ENCODE measurements at regions not wholly inside any gene's neighbourhood (a gene's known extent, or its start where the extent isn't known, plus 50 kb on each side); places are given as distances from the start of the nearest gene placed in this dataset.
"Not testable (repeated sequence)": the region's sequence is repeated elsewhere in the genome, so short reads cannot be mapped to it uniquely, and the experiment has no call there.

DNA sequence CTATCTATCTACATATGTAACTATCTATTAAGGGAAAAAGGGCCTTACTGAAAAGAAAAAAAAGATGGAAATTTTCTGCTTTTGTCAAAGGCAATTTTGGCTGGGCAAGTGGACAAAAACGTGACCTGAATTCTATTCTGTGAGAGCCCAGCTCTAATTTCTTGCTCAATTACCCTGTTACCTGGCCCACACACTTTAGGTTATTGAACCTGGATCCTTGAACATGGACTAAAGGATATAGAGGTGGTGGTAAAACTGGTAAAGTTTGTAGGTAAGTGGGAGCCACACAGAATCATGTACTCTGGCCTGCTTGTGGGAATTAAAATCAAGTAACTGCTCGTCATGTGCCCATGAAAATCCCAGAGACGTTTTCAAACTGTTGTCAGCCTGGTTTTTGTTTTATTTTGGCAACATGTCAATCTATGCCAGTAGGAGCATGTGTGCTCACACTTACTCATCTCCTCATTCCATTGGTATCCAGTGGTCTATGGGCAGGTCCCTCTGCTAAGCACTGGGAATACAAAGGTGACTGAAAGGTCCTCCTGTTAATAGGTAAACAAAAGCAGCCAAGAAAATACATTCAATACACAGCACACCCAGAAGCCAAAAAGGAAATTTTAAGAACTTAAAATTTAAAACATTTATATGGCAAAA is 113.7 kb upstream of the WARS2 start:
- Histone ChIP-seq H3K36me3 (ENCODE audit: control insufficient read depth in 4 of 4, insufficient read depth in 3 of 4, low read depth in 1 of 4, low read length in 3 of 4) (no peaks in the 10 kb centered on the region), H3K9me3 (ENCODE audit: control insufficient read depth in 4 of 4, low read length in 3 of 4) (no peaks in the 10 kb centered on the region), H3K4me3 (ENCODE audit: low read depth in 1 of 3, low read length in 3 of 3) (no peak overlapping the region), H3K9ac (ENCODE audit: low read depth in 1 of 2, low read length in 2 of 2) (no peak overlapping the region), H3K27ac (ENCODE audit: low read depth in 1 of 2, low read length in 2 of 2) (no peak overlapping the region), H3K4me1 (ENCODE audit: control insufficient read depth in 4 of 4, insufficient read depth in 4 of 4, low read length in 3 of 4) (peaks cover 0 to 4% (median 0%) of the 10 kb centered on the region in 4 donors), H3K27me3 (ENCODE audit: control insufficient read depth in 4 of 4, insufficient read depth in 4 of 4, low read length in 3 of 4) (no peaks in the 10 kb centered on the region)
- DNase-seq (ENCODE audit: low spot score): no peak
- TF ChIP-seq RXRA (IDR thresholded peaks at IDR 0.05): peak; percentile 67 to 75
- TF ChIP-seq HNF4A (conservative IDR thresholded peaks at IDR 0.05): peak; percentile 34 to 36
- TF ChIP-seq YY1 (IDR thresholded peaks at IDR 0.05): no peak
- 62% methylated on average over 3 of the region's 3 CpGs for WGBS

DNA sequence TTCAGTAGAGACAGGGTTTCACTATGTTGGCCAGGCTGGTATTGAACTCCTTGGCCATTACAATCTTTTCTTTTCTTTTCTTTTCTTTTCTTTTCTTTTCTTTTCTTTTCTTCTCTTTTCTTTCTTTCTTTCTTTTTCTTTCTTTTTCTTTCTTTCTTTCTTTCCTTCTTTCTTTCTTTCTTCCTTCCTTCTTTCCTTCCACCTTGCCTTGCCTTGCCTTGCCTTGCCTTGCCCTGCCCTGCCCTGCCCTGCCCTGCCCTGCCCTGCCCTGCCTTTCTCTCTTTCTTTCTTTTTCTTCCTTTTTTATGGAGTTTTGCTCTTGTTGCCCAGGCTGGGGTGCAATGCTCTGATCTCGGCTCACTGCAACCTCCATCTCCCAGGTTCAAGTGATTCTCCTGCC is 112.5 kb upstream of the HAO2 start:
- not testable (repeated sequence) for H3K27ac ChIP-seq (ENCODE audit: low read depth in 1 of 2, low read length in 2 of 2); H3K36me3 ChIP-seq (ENCODE audit: control insufficient read depth in 4 of 4, insufficient read depth in 3 of 4, low read depth in 1 of 4, low read length in 3 of 4); DNase-seq (ENCODE audit: low spot score); H3K9ac ChIP-seq (ENCODE audit: low read depth in 1 of 2, low read length in 2 of 2); H3K27me3 ChIP-seq (ENCODE audit: control insufficient read depth in 4 of 4, insufficient read depth in 4 of 4, low read length in 3 of 4); H3K4me3 ChIP-seq (ENCODE audit: low read depth in 1 of 3, low read length in 3 of 3); H3K4me1 ChIP-seq (ENCODE audit: control insufficient read depth in 4 of 4, insufficient read depth in 4 of 4, low read length in 3 of 4); H3K9me3 ChIP-seq (ENCODE audit: control insufficient read depth in 4 of 4, low read length in 3 of 4)
- 100% methylated on average over 1 of the region's 1 CpG for WGBS

DNA sequence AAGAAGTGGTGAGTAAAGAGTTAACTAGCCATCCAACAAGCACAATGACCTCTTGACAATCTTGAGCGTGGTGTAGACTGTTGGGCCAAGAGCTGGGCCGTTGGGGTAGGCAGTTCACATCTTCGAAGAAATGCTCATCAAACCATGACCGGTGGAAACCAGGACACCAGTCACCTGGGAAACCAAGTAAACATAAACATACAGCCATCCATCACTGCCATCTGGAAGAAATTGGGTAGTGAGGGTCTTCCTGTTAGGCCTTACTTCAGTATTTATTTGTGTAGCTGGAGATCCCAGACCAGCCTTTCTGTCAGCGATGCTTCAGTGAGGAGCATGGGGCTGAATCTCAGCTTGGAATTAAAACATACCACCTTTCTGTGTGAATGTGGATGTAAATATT is 108.1 kb upstream of the HAO2 start:
- no peak for DNase-seq (ENCODE audit: low spot score)
- Histone ChIP-seq H3K9me3 (ENCODE audit: control insufficient read depth in 4 of 4, low read length in 3 of 4) (no peaks in the 10 kb centered on the region), H3K27me3 (ENCODE audit: control insufficient read depth in 4 of 4, insufficient read depth in 4 of 4, low read length in 3 of 4) (no peaks in the 10 kb centered on the region), H3K9ac (ENCODE audit: low read depth in 1 of 2, low read length in 2 of 2) (no peak overlapping the region), H3K27ac (ENCODE audit: low read depth in 1 of 2, low read length in 2 of 2) (no peak overlapping the region), H3K4me1 (ENCODE audit: control insufficient read depth in 4 of 4, insufficient read depth in 4 of 4, low read length in 3 of 4) (no peaks in the 10 kb centered on the region), H3K4me3 (ENCODE audit: low read depth in 1 of 3, low read length in 3 of 3) (no peak overlapping the region), H3K36me3 (ENCODE audit: control insufficient read depth in 4 of 4, insufficient read depth in 3 of 4, low read depth in 1 of 4, low read length in 3 of 4) (peaks cover 0 to 10% (median 7%) of the 10 kb centered on the region in 4 donors)
- TF ChIP-seq, protein P1, sequence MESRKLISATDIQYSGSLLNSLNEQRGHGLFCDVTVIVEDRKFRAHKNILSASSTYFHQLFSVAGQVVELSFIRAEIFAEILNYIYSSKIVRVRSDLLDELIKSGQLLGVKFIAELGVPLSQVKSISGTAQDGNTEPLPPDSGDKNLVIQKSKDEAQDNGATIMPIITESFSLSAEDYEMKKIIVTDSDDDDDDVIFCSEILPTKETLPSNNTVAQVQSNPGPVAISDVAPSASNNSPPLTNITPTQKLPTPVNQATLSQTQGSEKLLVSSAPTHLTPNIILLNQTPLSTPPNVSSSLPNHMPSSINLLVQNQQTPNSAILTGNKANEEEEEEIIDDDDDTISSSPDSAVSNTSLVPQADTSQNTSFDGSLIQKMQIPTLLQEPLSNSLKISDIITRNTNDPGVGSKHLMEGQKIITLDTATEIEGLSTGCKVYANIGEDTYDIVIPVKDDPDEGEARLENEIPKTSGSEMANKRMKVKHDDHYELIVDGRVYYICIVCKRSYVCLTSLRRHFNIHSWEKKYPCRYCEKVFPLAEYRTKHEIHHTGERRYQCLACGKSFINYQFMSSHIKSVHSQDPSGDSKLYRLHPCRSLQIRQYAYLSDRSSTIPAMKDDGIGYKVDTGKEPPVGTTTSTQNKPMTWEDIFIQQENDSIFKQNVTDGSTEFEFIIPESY (IDR thresholded peaks at IDR 0.05): no peak
- TF ChIP-seq HNF4G (IDR thresholded peaks at IDR 0.05) (no peak), FOXA2 (IDR thresholded peaks at IDR 0.05) (no peak), TAF1 (conservative IDR thresholded peaks at IDR 0.05) (no peak), EGR1 (IDR thresholded peaks at IDR 0.05; ENCODE audit: low read depth in 2 of 2) (no peak), SP1 (IDR thresholded peaks at IDR 0.05) (no peak), HNF4A (conservative IDR thresholded peaks at IDR 0.05) (no peak), YY1 (IDR thresholded peaks at IDR 0.05) (no peak), JUND (IDR thresholded peaks at IDR 0.05) (no peak), RXRA (IDR thresholded peaks at IDR 0.05) (no peak), RAD21 (IDR thresholded peaks at IDR 0.05) (no peak), GABPA (IDR thresholded peaks at IDR 0.05 in 1 of 2, conservative IDR thresholded peaks at IDR 0.05 in 1 of 2) (no peak), NR2F2 (IDR thresholded peaks at IDR 0.05) (no peak), FOXA1 (IDR thresholded peaks at IDR 0.05) (no peak)
- TF ChIP-seq, protein P2, sequence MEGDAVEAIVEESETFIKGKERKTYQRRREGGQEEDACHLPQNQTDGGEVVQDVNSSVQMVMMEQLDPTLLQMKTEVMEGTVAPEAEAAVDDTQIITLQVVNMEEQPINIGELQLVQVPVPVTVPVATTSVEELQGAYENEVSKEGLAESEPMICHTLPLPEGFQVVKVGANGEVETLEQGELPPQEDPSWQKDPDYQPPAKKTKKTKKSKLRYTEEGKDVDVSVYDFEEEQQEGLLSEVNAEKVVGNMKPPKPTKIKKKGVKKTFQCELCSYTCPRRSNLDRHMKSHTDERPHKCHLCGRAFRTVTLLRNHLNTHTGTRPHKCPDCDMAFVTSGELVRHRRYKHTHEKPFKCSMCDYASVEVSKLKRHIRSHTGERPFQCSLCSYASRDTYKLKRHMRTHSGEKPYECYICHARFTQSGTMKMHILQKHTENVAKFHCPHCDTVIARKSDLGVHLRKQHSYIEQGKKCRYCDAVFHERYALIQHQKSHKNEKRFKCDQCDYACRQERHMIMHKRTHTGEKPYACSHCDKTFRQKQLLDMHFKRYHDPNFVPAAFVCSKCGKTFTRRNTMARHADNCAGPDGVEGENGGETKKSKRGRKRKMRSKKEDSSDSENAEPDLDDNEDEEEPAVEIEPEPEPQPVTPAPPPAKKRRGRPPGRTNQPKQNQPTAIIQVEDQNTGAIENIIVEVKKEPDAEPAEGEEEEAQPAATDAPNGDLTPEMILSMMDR (IDR thresholded peaks at IDR 0.05; ENCODE audit: low read depth, low read length, missing input control): no peak
- TF ChIP-seq, protein P3, sequence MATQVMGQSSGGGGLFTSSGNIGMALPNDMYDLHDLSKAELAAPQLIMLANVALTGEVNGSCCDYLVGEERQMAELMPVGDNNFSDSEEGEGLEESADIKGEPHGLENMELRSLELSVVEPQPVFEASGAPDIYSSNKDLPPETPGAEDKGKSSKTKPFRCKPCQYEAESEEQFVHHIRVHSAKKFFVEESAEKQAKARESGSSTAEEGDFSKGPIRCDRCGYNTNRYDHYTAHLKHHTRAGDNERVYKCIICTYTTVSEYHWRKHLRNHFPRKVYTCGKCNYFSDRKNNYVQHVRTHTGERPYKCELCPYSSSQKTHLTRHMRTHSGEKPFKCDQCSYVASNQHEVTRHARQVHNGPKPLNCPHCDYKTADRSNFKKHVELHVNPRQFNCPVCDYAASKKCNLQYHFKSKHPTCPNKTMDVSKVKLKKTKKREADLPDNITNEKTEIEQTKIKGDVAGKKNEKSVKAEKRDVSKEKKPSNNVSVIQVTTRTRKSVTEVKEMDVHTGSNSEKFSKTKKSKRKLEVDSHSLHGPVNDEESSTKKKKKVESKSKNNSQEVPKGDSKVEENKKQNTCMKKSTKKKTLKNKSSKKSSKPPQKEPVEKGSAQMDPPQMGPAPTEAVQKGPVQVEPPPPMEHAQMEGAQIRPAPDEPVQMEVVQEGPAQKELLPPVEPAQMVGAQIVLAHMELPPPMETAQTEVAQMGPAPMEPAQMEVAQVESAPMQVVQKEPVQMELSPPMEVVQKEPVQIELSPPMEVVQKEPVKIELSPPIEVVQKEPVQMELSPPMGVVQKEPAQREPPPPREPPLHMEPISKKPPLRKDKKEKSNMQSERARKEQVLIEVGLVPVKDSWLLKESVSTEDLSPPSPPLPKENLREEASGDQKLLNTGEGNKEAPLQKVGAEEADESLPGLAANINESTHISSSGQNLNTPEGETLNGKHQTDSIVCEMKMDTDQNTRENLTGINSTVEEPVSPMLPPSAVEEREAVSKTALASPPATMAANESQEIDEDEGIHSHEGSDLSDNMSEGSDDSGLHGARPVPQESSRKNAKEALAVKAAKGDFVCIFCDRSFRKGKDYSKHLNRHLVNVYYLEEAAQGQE (IDR thresholded peaks at IDR 0.05): no peak
- TF ChIP-seq, protein P4, sequence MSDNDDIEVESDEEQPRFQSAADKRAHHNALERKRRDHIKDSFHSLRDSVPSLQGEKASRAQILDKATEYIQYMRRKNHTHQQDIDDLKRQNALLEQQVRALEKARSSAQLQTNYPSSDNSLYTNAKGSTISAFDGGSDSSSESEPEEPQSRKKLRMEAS (IDR thresholded peaks at IDR 0.05): no peak
- TF ChIP-seq, protein P5, sequence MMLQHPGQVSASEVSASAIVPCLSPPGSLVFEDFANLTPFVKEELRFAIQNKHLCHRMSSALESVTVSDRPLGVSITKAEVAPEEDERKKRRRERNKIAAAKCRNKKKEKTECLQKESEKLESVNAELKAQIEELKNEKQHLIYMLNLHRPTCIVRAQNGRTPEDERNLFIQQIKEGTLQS (IDR thresholded peaks at IDR 0.05): no peak
- WGBS: 73% methylated on average over 5 of the region's 5 CpGs

Data from liver (tissue), 8 donors.